ENCODE measurements at regions not wholly inside any gene's neighbourhood (a gene's known extent, or its start where the extent isn't known, plus 50 kb on each side); places are given as distances from the start of the nearest gene placed in this dataset.

- no peaks in the 10 kb centered on the region for H3K9me3 Mint-ChIP-seq
- H3K27ac Mint-ChIP-seq, result no peak overlapping the region
- H3K4me1 Mint-ChIP-seq (ENCODE audit: low read depth), result no peaks in the 10 kb centered on the region
- H3K27me3 Mint-ChIP-seq (ENCODE audit: insufficient read depth), result peaks cover 7% of the 10 kb centered on the region; the same call in 1 of the 2 replicates
- no peak overlapping the region for H3K4me3 Mint-ChIP-seq
- H3K36me3 Mint-ChIP-seq (ENCODE audit: low read depth), result no peaks in the 10 kb centered on the region
- TF ChIP-seq CTCF (IDR thresholded peaks at IDR 0.05), result no peak
- DNase-seq, result no peak
Observed at GRCh38 chr5:133715216-133715615, 102.9 kb upstream of the FSTL4 start.

GRCh38 chr5:133714161-133714915, 102.0 kb upstream of the FSTL4 start:
- no peak for DNase-seq
- peaks cover 5% of the 10 kb centered on the region; the same call in 1 of the 2 replicates for H3K27me3 Mint-ChIP-seq (ENCODE audit: insufficient read depth)

GRCh38 chr5:133713751-133714150, 101.4 kb upstream of the FSTL4 start:
- TF ChIP-seq CTCF (IDR thresholded peaks at IDR 0.05), result no peak

More at GRCh38 chr5:133714161-133714915, 102.0 kb upstream of the FSTL4 start:
- TF ChIP-seq CTCF (IDR thresholded peaks at IDR 0.05), result no peak
- H3K4me3 Mint-ChIP-seq, result no peak overlapping the region
- no peaks in the 10 kb centered on the region for H3K4me1 Mint-ChIP-seq (ENCODE audit: low read depth)
- no peak overlapping the region for H3K27ac Mint-ChIP-seq
- H3K9me3 Mint-ChIP-seq, result no peaks in the 10 kb centered on the region
- no peaks in the 10 kb centered on the region for H3K36me3 Mint-ChIP-seq (ENCODE audit: low read depth)

GRCh38 chr5:133713209-133713608, 100.9 kb upstream of the FSTL4 start:
- no peaks in the 10 kb centered on the region for H3K9me3 Mint-ChIP-seq
- TF ChIP-seq CTCF (IDR thresholded peaks at IDR 0.05), result no peak
- H3K4me1 Mint-ChIP-seq (ENCODE audit: low read depth), result no peaks in the 10 kb centered on the region
- no peak overlapping the region for H3K4me3 Mint-ChIP-seq
- H3K36me3 Mint-ChIP-seq (ENCODE audit: low read depth), result no peaks in the 10 kb centered on the region
- H3K27ac Mint-ChIP-seq, result no peak overlapping the region
- peaks cover 9% of the 10 kb centered on the region for H3K27me3 Mint-ChIP-seq (ENCODE audit: insufficient read depth)
- DNase-seq, result no peak

More at GRCh38 chr5:133713751-133714150, 101.4 kb upstream of the FSTL4 start:
- no peak overlapping the region for H3K4me3 Mint-ChIP-seq
- peaks cover 8% of the 10 kb centered on the region for H3K27me3 Mint-ChIP-seq (ENCODE audit: insufficient read depth)
- no peaks in the 10 kb centered on the region for H3K9me3 Mint-ChIP-seq
- H3K36me3 Mint-ChIP-seq (ENCODE audit: low read depth), result no peaks in the 10 kb centered on the region
- no peaks in the 10 kb centered on the region for H3K4me1 Mint-ChIP-seq (ENCODE audit: low read depth)
- DNase-seq, result no peak
- no peak overlapping the region for H3K27ac Mint-ChIP-seq

- no peaks in the 10 kb centered on the region for H3K4me1 Mint-ChIP-seq (ENCODE audit: low read depth)
- no peak overlapping the region for H3K27ac Mint-ChIP-seq
- H3K27me3 Mint-ChIP-seq (ENCODE audit: insufficient read depth), result peaks cover 9% of the 10 kb centered on the region
- no peak for TF ChIP-seq CTCF (IDR thresholded peaks at IDR 0.05)
- H3K4me3 Mint-ChIP-seq, result no peak overlapping the region
- DNase-seq, result no peak
- no peaks in the 10 kb centered on the region for H3K36me3 Mint-ChIP-seq (ENCODE audit: low read depth)
- H3K9me3 Mint-ChIP-seq, result no peaks in the 10 kb centered on the region
Observed at GRCh38 chr5:133712562-133712961, 100.2 kb upstream of the FSTL4 start.
